ENCODE measurements at regions not wholly inside any gene's neighbourhood (a gene's known extent, or its start where the extent isn't known, plus 50 kb on each side); places are given as distances from the start of the nearest gene placed in this dataset.

DNA sequence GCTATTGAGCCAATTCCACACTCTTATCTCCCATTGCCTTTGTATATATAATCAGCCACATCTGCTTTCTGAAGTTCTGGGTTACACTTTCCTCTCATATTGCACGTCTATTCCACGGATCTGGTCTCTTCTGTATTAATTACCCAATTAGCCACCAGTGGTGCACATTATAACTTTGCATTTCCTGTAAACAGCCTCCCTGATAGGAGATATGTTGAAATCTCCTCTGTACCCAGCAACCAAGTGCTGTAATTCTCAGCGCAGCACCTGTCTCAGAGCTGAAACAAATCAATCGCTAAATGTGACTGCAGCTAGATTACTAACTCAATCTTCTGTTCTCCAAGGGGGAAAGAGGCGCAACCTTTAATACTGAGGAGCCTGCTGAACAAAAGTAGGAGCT, 326.4 kb downstream of the SLITRK2 start:
- TF ChIP-seq, protein P1, sequence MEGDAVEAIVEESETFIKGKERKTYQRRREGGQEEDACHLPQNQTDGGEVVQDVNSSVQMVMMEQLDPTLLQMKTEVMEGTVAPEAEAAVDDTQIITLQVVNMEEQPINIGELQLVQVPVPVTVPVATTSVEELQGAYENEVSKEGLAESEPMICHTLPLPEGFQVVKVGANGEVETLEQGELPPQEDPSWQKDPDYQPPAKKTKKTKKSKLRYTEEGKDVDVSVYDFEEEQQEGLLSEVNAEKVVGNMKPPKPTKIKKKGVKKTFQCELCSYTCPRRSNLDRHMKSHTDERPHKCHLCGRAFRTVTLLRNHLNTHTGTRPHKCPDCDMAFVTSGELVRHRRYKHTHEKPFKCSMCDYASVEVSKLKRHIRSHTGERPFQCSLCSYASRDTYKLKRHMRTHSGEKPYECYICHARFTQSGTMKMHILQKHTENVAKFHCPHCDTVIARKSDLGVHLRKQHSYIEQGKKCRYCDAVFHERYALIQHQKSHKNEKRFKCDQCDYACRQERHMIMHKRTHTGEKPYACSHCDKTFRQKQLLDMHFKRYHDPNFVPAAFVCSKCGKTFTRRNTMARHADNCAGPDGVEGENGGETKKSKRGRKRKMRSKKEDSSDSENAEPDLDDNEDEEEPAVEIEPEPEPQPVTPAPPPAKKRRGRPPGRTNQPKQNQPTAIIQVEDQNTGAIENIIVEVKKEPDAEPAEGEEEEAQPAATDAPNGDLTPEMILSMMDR (conservative IDR thresholded peaks at IDR 0.05 in 1 of 2, IDR thresholded peaks at IDR 0.05 in 1 of 2; ENCODE audit: low read depth in 1 of 2, low read length in 2 of 2): no peak
- TF ChIP-seq EZH2 (IDR thresholded peaks at IDR 0.05; ENCODE audit: low read length, missing control alignments): no peak

Data from fibroblast of lung (primary cell).